HG03108 (cell line): ENCODE measurements at regions not wholly inside any gene's neighbourhood (a gene's known extent, or its start where the extent isn't known, plus 50 kb on each side); places are given as distances from the start of the nearest gene placed in this dataset.
"Not testable (repeated sequence)": the region's sequence is repeated elsewhere in the genome, so short reads cannot be mapped to it uniquely, and the experiment has no call there.

Experiments
- ATAC-seq: cut with Tn5 transposase; IDR thresholded peaks from one replicate; pipeline ENCODE4 v1.9.1; 2021; ENCODE audit warnings: moderate library complexity; ENCODE audit not compliant: unreplicated experiment

GRCh38 chr3:191641789-191642188 lies 180.8 kb downstream of the PYDC2 start:
- ATAC-seq: no peak

DNA sequence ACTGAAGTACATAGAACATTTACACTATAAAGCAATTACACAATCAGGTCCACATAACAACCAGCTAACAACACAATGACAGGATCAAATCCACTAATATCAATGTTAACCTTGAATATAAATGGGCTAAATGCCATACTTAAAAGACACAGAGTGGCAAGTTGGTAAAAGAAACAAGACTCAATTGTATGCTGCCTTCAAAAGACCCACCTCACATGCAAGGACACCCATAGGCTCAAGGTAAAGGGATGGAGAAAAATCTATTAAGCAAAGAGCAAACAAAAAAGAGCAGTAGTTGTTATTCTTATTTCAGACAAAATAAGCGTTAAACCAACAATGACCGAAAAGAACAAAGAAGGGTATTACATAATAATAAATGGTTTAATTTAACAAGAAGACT lies 183.3 kb downstream of the PYDC2 start:
- ATAC-seq: no peak

DNA sequence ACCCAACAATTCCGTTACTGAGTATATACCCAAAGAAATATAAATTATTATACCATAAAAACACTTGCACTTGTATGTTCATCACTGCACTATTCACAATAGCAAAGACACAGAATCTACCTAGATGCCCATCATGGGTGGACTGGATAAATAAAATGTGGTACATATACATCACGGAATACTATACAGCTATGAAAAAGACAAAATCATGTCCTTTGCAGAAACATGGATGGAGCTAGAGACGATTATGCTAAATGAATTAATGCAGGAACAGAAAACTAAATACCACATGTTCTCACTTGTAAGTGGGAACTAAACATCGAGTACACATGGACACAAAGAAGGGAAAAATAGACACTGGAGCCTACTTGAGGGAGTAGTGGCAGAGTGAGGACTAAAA lies 185.3 kb downstream of the PYDC2 start:
- ATAC-seq: no peak

GRCh38 chr3:191648787-191649186 lies 187.8 kb downstream of the PYDC2 start:
- no peak for ATAC-seq

- no peak for ATAC-seq
Measured at GRCh38 chr3:191649626-191650025, 188.7 kb downstream of the PYDC2 start.

- not testable (repeated sequence) for ATAC-seq
Measured at GRCh38 chr3:191658781-191659419, 197.9 kb downstream of the PYDC2 start.

DNA sequence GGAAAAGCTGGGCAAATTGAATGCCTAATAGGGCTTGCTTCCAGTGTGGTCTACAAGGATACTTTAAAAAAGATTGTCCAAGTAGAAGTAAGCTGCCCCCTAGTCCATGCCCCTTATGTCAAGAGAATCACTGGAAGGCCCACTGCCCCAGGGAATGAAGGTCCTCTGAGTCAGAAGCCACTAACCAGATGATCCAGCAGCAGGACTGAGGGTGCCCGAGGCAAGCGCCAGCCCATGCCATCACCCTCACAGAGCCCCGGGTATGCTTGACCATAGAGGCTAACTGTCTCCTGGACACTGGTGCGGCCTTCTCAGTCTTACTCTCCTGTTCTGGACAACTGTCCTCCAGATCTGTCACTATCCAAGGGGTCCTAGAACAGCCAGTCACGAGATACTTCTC lies 201.2 kb downstream of the PYDC2 start:
- ATAC-seq: not testable (repeated sequence)

DNA sequence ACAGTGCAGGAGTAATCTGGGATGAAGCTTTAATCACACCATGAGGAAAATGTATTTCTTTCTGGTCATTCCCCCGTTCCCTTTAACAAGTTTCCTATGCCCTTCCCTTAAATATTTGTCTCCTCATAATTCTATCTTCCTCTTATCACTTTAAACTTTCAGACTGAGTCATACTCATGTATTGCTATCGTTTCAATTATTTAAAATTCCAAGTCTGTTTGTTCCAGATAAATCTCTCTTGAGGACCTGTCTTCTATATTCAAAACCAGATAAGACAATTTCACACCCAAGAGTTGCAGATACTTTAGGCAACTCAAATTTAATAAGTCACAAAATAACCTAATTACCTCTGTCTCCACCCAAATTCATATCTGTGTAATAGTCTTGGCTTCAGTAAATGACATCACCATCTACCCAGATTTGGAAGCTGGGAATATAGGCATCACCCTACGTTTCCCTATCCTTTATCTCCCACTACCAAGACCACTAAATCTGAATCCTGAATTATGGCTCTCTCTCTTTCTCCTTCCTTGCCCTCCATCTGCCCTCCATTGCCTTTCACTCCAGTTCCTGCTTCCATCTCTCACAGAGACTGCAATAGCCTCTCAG lies 220.1 kb downstream of the PYDC2 start:
- no peak for ATAC-seq

GRCh38 chr3:191682961-191683360 lies 222.0 kb downstream of the PYDC2 start:
- ATAC-seq: no peak

DNA sequence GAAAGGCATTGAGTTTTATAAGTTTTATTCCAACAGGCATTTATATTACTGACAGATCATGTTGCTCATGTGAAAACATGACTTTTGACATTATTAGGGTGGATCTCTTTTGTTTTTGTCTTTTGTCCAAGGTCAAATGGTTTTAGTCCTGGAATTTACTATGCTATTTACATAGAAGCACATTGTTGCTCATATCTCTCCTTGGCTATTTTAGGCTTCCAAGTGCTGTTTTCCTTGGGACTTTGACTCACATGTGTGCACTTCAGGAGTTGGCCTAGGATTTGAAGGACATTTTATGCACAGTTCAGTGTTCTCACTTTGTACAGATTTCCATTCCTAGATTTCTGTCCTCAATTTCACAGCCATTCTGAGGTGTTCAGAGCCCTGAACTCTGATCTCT lies 225.7 kb downstream of the PYDC2 start:
- no peak for ATAC-seq

DNA sequence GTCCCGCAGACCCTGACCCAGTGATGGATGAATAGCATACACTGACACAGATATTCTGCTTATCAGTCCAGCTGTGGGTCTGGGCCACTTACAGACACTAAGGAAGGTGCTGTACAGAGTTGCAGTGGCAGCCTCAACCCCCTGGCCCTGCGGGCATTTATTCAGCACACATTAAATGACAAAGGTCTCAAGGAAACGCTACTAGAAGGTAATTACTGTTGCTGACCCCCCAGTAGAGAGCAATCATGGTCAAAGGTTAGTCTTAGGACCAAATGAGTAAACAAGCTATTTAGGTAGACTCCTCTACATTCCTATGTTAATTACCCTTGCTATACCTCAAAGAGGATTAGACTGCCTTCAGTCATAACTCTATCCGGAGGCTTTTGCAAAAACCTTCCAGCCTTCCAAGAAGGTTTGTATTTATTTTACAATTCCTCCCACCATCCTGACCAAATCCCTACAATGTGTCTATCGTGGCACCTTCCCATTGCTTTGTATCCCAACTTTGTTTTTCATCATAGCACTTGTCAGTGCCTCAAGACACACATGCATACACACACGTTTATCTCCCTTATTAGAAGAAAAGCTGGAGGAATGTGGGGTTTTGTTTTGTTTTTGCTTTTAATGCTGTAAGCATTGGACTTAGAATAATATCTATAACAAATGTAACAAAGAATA lies 227.9 kb downstream of the PYDC2 start:
- no peak for ATAC-seq

- ATAC-seq: not testable (repeated sequence)
Measured at GRCh38 chr3:191691184-191691583, 230.2 kb downstream of the PYDC2 start.

DNA sequence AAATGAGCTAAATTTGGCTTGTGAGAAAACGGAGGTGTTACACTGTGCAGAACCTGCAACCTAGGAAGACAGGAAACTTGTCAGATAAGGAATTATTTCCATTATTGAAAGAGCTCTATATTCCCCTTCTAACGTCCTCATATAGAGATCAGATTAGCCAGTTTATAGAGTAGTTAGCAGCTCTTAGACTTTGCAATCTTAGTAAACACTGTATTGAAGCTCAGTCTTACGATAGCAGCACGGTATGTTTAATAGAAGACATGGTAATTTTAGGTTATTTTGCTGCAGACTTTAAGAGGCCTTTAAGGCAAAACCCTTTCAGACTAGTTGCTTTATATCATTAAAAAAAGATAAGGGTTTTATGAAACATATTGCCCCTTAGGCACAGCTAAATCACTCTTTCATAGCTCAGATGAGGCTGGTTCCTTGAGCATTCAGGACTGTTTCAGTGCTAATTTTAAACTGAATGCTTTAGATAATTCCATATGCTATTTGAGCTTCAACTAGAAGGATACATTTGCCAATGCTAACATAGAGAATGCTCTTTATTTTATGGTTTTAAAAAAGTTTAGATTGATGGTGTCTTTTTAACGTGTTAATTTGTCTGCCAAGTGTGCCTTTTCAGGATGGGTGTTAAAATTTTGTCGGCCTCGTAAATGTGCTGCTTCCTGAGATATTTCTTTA lies 234.3 kb downstream of the PYDC2 start:
- ATAC-seq: no peak

- no peak for ATAC-seq
Measured at GRCh38 chr3:191695815-191696153, 234.8 kb downstream of the PYDC2 start.

DNA sequence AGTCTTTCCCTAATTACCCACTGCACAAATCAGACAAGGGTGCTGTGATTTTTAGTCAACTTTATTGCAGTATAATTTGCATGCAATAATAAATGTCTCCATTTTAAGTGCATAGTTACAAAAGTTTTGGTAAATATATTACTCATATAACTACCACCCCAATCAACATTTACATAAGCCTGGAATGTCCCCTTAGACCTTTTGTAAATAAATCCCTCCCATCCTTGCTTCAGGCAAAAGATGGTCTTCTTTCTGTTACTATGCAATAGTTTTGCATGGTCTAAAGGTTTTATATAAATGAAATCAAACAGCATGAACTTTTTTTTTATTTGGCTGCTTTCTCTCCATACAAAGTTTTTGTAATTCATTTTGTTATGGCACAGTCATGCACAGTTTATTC lies 235.4 kb downstream of the PYDC2 start:
- no peak for ATAC-seq

DNA sequence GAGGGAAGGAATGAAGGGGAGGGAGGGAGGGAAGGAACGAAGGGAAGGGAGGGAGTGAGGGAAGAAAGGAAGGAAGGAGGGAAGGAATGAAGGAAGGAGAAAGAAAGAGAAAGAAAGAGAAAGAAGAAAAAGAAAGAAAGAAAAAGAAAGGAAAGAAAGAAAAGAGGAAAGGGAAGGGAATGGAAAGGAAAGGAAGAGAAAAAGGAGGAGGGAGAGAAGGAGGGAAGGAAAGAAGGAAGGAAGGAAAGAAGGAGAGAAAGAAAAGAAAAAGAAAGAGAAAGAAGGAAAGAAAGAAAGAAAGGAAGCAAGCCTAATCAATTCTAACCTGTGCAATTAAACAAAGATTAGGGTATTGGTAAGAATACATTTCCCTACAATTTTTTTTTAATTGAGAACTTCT lies 238.6 kb downstream of the PYDC2 start:
- no peak for ATAC-seq

- no peak for ATAC-seq
Measured at GRCh38 chr3:191702121-191702520, 241.2 kb downstream of the PYDC2 start.

GRCh38 chr3:191707817-191708216 lies 246.9 kb downstream of the PYDC2 start:
- no peak for ATAC-seq

GRCh38 chr3:191715585-191715984 lies 254.6 kb downstream of the PYDC2 start:
- ATAC-seq: no peak

DNA sequence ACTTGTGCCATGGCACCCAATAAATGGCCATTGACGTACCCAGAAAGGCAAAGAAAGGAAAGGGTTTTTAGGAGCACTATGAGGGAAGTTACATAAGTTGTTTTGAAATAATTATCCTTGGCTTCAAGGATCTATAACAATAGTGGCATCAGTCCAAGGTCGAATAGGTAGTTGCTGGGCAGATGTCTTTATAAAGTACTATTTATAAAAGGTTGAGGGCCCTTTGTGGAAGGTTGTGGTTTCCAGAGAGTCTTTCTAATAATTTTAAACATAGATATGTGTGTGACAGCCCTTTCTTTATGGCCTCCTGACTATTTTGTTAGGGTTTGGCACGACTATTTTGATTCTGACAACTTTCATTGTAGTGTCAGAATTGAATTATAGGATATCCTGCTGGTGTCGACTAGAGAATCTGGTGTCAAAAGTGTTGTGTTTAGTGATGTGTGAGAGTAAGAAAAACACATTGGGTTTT lies 260.5 kb downstream of the PYDC2 start:
- ATAC-seq: no peak

- no peak for ATAC-seq
Measured at GRCh38 chr3:191721990-191722389, 261.0 kb downstream of the PYDC2 start.

GRCh38 chr3:191727338-191727737 lies 266.4 kb downstream of the PYDC2 start:
- ATAC-seq: no peak
